ENCODE measurements at regions not wholly inside any gene's neighbourhood (a gene's known extent, or its start where the extent isn't known, plus 50 kb on each side); places are given as distances from the start of the nearest gene placed in this dataset.

DNA sequence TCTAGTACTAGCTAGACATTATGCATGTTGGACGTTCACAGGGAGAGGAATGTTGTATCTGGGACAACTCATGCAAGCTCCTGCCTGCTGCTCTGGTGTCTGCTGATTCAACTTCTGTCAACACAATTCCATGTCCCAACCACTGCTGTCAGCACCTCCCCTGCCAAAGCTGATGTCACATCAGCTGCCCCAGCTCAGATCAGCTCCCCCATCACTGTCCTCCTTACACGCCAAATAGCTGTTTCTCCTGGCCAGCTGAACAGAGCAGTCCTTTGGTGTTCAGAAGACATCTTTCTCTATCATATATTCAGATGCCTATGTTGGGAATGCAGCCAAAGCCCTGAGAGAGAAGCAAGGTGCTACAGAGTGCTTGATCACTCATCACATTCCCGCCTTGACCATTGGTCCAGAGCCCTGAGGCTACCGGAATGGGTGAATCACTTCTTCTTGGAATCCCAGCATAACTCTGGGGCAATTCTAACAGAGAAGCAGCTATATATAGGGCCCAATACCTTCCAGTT is 223.3 kb downstream of the SEC61B start:
- no peak for DNase-seq

DNA sequence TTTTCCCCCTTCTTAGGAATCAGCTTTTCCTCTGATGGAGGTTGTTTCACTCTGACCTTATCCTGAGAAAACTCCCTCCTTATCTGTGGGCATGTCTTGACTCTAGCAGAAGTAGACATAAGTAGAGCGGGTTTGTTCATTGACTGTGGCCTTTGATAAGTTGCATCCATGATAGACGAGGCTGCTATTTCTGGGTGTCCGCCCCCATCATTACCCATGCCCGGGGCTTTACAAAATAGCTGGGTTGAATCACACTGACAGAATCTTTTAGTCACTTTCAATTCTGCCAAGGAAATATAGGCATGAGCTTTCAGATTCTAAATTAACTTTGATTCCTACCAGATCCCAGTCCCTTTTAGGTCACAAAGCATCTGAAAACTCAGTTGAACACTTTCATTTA is 223.8 kb downstream of the SEC61B start:
- DNase-seq = no peak

DNA sequence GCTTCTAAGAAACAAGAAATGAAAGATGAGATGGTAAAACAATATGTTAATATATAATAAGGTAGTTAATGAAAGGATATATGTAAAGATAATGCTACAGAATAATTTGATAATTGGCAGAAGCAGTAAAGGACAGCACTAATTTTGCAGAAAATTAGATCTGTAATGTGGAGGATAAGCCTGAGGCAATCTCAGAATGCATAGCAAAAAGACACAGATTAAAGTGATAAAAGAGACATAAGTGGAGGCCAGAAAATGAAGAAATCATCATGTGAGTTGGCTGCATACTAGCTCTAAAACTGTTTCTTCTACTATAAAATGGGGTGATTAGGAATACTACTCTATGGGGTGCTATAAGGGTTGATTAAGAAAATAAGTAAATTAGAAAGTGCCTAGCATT is 225.9 kb downstream of the SEC61B start:
- no peak for DNase-seq

DNA sequence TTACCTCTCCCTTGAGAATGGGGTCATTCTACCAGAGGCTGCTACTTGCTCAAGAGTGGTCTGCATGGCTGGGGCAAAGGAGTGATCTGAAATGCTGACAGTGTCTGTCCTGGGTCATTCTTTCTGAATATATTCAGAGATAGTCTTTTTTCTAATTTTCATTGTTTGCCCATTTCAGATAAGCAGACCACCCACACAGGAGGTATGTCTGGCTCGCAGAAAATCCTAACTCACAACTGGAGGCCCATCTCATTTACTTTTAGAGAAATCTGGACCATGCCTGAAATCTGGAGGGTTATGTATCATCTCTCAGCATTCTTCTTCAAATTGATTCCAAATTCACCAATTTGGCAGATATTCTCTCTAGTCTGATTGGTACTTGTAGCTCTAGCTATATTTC is 227.6 kb downstream of the SEC61B start:
- DNase-seq = no peak

DNA sequence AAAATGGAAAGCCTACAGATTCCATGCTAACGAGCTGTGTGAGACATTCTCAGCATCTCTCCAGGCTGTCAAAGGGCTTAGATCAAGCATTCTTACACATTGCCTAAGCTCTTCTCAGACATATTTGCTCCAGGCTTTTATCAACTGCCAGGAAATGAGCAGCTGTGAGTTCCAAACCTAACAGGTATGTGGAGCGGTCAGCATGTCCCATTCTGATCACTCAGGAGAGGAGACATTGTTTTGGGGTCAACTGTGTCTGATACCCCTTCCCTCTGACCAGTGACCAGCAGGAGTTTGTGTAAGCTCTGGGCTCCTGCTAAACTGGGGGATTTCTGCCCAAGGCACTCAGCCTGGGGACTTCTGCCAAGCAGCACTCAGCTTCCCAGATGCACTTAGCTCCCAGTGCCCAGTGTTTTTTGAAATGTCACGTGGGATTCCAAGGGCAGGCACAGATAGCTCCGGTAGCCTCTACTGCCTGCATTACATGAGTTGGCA is 229.1 kb downstream of the SEC61B start:
- no peak for DNase-seq

DNA sequence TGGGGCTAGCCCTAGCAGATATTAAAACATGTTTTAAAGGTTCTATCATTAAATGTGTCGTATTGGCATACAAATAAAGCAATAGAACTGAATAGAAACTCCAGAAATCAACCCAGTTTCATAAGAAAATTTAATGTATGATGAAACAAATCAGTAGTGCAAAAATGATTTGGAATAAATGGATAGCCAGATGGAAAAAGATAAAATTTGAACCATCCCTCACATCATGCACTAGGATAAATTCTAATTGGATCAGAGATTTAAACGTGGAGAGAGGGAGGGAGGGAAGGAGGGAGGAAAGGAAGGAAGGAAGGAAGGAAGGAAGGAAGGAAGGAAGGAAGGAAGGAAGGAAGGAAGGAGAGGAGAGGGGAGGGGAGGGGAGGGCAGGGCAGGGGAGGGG is 235.3 kb downstream of the SEC61B start:
- no peak for DNase-seq

DNA sequence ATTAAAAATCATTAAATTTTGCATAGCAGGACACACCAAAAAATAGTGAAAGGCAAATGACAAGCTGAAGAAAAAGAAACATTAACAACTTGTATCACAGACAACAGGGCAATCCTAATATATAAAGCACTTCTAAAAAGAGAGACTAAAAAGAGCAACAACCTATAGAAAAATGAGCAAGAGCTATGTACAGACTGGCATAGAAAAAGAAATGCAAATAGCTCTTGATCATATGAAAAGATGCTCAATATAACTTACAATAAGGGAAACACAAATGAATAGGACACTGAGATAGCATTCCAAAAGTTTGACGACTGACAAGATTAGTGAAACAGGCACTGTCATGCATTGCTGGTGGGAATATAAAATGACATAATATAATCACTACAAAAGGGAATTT is 235.9 kb downstream of the SEC61B start:
- no peak for DNase-seq

DNA sequence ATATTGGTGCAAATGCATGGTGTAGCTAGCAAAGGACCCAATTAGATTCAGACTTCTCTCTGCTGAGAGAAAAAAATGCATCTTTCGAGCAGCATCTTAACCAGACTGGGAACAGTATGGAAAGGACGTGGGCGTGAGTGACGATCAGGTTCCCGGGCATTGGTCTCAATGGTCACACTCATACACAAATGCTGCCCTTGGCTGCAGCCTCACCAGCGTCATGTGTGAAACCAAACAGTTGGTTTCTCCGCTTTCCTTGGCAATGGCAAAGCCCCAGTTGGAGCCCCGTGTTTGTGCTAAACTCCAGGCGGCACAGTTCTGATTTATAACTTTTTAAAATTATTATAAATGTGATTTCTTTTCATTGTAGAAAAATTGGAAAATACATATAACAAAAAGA is 237.8 kb downstream of the SEC61B start:
- no peak for DNase-seq

DNA sequence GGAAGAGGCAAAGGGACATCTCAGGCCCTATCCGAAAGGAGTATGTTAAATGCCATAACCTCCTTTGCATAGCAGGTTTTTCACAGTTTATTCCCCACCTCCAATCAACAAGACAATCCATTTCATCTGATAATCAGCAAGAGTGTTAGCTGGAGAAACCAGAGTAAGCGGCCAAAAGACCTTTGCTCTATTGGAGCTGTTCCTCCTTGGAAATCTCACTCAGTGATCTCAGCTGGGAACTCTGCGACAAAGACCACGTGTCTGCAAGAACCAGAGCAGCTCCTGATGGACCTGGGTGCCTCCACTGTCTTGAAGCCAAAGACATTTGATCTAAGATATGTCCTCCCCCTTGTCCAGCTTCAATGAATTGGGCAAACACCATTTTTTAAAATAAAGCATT is 241.0 kb downstream of the SEC61B start:
- no peak for DNase-seq

DNA sequence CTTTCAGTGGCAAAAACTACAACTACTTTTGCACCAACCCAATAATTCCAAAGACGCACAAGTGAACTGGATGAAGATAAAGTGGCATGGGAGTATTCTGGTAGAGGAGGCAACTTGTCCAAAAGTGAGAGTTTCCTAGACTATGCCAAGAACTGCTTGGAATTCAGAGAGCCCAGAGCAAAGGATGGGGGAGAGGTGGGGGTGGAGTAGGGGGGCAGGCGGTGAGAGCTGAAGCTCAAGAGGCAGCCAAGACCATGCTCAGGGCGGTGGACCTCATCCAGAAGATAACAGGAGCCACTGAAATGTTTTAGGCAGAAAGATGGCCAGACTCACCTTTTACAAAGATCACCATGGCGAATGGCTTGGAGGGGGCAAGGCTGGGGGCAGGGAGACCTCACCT is 242.5 kb downstream of the SEC61B start:
- DNase-seq = no peak

DNA sequence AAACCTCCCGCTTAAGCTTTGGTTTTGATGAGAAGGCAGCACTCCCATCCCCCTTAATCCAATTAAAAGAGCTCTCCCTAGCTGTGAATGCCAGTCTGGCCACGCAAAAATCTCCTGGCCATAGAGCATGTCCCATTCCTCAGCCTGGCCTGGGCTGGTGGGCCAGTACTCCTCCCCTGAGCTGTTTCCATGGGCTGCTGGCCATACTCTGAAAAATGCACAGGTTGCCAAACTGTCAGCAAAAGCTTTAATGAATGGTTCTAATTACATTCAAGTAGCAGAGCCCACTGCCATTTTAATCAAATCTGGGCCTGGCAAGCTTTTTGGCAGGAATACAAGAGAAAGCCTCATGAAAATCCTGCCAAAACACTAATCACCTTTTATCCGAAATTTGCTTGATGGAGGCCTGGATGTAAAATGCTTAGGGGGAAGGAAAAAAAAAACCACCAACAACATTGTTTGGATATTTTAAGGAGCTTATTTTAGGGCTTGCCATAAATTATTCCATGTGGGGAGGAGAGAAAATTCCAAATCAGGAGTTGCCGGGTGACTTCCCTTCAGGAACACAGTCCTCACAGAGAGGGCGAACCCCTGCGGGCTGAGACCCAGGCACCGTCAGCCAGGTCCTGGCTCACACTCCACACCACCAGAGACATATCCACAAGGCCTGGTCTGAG is 243.3 kb downstream of the SEC61B start:
- DNase-seq = no peak

DNA sequence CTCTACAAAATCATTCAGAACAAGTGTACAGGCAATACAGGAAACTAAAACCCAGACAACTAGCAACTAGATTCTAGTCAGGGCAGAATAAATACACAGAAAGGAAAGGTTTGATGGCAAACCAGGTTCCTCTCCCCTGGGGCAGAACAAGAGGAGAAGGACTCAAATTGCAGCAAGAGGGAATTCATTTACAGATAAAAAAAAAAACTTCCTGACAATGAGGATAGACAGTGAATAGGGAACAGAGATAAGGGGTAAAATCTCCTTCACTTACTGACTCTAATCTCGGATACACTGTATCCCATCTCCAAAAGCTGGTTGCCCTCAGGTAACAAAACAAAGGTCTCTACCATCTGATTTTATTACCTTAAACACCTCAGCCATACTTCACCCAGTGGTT is 244.0 kb downstream of the SEC61B start:
- DNase-seq = no peak

DNA sequence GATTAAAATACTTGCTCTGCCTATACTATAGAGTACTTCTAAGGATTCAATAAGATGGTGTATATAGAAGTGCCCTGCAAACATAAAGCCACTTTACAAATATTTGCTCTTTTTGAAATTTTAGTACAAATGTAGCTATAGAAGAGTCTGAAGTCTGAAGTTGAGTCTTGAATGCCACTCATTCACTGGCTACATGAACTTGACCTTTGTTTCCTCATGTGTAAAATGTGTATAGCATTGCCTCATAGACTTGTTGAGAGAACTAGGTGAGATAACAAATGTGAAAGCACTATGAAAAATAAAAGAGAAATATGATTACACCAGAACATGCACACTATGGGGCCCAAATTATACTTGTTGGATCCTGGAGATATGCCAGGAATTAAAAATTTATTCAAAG is 244.7 kb downstream of the SEC61B start:
- DNase-seq = no peak

DNA sequence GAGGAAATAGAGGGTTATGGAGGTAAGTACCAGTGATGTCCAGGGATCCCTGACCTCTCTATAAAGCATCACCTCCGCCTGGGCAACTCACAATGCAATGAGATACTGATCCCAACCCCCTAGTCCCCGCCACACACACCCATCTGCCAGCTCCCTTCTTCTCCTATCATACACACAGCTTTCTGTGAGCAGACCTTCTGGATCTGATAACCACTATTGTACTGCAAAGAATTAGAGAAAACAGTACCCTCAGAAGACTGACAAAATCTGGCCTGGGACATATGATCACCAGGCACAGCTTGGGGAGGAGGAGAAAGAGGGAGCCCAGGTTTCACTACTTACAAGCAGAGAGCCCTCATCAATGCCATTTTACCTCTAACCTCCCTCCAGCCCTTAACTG is 249.0 kb downstream of the SEC61B start:
- no peak for DNase-seq

DNA sequence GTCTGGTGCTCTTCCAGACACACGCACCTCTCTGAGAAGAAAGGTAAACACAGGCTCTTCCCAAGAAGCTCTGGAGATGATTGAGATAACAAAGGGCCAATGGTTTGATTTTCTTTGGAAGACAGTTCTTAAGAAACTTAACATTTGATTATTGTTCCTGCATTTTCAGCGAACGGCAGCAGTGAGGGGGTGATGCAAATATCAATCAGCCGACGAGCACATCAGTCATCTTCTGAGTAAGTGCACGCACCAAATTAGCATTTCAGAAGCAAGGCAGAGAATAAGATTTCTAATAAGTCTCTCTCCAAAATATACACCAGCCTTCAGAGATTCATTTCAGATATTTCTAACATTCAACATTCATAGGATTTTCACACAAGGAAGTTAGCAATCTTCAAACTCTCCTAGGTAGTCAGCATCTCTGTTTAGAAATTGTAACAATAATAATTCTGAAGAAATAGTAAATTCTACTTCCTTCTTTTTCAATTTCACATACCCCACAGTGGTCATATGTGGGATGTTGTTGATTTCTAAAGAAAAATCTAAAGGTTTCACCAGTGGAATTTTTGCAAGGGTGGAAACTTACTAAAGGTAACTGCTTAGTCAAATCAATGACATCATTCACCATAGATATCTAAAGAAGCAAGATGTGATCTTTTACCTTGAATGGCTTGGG is 250.3 kb downstream of the SEC61B start:
- DNase-seq = no peak

DNA sequence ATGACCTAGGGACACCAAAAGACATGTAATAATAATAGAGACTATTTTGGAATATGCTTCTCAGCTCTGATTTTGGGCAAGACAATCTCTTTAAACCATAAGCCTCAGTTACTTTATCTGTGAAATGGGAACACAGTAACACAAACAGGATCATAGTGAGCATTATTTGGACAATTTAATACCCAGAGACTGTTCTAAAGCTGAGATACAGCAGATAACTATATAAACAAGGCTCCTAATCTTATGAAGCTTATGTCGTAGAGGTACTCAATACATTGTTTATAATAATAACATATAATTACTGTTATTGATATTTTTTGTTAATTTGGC is 250.8 kb downstream of the SEC61B start:
- DNase-seq = no peak

DNA sequence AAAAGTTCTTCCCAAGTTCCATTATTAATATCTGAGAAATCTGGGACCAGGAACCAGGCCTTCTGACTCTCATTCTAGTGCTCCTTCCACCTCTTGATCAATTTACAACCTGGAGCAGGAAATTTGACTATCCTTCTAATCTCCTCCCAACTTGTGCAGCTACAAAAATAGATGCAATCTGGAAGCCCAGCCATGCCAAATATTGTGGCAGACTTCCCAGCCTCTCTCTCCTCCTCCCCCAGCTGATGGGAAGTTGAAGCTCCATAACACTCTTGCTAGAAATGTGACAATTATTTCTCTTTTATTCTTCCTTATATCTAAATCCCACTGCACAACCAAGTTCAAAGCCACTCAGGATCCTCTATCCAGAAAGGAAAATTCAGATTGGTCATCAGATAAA is 252.1 kb downstream of the SEC61B start:
- DNase-seq = no peak

DNA sequence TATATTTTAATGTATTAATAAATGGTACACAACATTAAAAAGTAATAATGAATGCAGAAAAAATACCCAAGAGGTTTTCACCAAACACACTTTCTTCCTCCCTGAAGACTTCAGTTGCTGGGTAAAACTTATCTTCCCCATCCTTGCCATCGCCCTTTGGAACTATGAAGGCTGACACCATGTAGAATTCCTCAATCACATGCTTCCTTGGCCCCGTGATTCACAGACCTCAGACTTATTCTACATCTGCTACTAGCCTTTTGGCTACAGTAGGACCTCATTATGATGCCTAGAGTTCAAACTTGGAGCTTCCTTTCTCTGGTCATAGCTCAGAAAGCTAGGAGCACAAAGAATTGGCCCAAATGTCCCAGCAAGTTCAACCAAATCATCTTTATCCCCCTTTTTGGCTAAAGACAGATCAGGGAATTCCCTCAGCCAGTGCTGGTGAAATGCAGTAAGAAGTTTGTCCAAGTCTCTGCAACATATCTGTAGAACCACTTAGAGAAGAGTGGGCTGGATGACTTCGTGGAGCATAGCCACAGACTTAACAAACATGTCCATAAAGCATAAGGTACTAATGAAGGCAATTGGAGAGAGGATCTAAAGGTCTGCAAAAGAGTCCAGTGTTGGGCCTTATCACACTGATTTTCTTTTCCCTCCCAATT is 253.5 kb downstream of the SEC61B start:
- DNase-seq = no peak

DNA sequence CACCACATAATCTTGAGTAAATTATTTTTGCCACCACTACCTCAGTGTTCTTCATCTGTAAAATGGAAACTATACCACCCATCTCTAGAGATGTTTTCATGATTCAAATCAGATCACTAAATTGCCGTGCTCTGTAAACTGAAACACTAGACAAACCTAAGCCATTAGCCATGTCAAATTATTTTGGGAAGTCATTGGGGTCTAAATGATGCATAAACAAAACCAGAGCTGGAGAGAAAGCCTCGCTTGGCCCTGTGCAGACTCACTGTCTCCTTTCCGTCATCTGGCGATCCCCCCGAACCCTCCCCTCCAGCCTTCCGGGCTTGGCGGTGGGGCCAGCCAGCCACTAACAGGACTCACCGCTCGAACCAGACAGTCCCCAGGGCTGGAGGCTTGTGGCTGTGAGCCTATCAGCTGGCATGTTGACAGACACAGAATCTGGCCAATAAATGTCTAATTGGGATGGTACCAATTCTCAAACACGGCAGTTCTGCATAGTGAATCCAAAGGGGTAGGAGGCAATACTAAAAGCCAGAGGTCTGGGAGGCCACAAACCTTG is 256.5 kb downstream of the SEC61B start:
- DNase-seq = no peak

DNA sequence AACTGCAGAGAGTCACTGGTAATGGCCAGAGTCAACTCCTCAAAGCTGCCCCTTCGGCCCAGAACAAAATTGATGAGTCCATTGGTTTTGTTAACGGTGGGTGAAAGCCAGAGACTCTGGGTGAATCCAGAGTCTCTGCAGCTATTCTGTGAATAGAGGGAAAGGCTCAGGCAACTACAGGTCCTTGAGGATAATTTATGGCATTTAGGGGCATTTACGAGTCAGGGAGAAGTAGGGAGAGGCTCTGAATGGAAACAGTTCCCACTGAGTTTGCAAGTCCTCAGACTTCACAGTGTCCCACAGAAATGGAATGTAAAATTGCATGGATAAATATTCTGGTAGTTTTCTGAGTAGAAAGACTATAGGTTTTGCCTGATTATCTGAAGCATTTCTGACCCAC is 257.8 kb downstream of the SEC61B start:
- DNase-seq = no peak

DNA sequence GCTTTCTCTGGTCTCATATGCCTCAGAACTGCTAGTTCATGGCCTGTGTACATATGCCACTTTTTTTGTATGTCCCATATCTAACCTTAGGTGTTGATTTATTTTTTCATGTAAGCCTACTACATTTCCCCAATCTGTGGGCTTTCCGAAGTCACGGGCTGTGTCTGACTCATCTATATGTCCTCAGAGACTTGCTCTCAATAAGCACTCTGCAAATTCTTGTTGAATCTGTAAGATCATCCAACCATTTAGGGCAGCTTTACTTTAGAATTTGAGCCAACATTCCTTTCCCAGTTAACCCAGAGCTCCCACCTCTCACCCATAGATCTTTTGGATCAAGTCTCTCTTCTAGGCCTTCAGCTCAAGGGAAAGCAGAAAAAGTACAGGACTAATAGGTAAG is 263.4 kb downstream of the SEC61B start:
- DNase-seq = no peak

DNA sequence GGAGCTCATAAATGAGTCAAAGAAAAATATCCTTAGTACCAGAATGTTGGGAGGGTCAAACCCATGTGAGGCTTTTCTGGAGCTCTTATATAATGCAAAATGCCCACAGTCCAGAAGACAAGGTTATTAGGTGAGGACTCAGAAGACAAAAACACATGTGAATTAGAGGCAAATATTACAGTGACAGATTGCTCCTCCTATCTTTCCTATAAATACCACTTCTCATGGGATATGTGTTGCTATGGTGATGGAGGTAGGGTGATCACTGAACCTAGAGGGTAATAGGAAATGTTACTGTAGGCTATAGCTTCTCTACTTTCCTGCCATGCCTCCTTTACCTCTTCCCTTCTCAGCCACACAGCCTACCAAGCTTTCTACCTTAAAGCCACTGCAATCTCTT is 264.6 kb downstream of the SEC61B start:
- no peak for DNase-seq

DNA sequence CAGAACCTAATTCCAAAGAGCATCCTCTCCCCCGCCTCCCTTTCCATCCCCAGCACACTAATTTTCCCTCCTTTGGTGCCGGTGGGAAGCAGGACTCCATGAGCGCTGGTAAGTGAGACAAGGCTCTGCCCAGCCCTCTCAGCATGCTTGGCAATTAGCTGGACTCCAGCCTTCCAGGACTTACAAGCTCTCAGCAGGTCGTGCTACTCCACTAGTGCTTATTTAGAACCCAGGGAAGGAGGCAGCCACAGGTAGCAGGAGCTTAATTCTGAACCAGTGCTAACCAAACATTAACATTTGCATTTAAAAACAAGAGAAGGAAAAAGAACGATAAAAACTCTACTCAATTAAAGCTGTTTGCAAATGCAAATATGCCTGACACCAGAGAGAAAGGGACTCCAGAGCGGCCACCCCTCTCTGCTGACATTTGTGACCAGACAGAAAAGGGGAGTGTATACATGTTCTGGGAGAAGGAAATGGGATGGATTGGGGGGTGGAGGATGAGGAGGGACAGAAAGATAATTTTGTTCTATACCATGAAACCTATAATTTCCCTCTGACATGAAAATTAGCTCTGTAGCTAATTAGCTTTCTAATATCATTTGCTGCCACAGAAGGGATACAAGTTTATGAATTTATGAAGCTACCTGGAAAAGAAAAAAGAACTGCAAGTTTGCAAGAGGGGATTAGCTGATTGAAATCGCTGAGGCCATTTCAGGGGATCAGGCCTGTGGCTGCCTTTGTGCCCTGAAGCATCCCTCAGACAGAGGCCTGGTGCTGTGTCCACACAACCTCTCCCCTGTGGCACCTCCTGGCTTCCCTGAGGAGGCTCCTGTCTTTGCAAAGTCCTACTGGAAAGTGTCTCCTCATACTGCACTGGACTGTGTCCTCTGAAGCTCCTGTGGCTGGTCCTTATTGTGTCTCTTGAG is 266.3 kb downstream of the SEC61B start:
- DNase-seq = no peak

All from T-helper 9 cell (primary cell).